ENCODE measurements at regions not wholly inside any gene's neighbourhood (a gene's known extent, or its start where the extent isn't known, plus 50 kb on each side); places are given as distances from the start of the nearest gene placed in this dataset.
A peak's percentile ranks its signal among the peaks of the same experiment; 100 is the strongest.

GRCh38 chr12:75844049-75844770 lies 187.4 kb downstream of the PHLDA1 start:
- intact Hi-C loops (cut with DNase I): no loop called here

GRCh38 chr12:75842090-75842489 lies 189.5 kb downstream of the PHLDA1 start:
- Histone ChIP-seq H3K9me3 (ENCODE audit: control insufficient read depth in 2 of 3, insufficient read depth in 1 of 3, low read length in 3 of 3) (no peaks in the 10 kb centered on the region), H3K27me3 (ENCODE audit: control insufficient read depth, insufficient read depth, low read length) (no peaks in the 10 kb centered on the region), H3K9ac (ENCODE audit: low read length in 3 of 3) (no peak overlapping the region), H3K27ac (ENCODE audit: low read depth in 2 of 2, low read length in 2 of 2) (no peak overlapping the region), H3K36me3 (ENCODE audit: control insufficient read depth in 2 of 3, insufficient read depth in 3 of 3, low read length in 3 of 3) (no peaks in the 10 kb centered on the region), H3K4me1 (ENCODE audit: control insufficient read depth in 2 of 3, insufficient read depth in 2 of 3, low read depth in 1 of 3, low read length in 3 of 3) (no peaks in the 10 kb centered on the region), H3K4me3 (ENCODE audit: low read length in 3 of 3) (no peak overlapping the region)
- intact Hi-C loops (cut with DNase I): no loop called here
- peak in 1 of 5 donors; percentile 8 for DNase-seq
- TF ChIP-seq CTCF (IDR thresholded peaks at IDR 0.05; ENCODE audit: borderline replicate concordance, extremely low read depth, insufficient read depth): no peak
- no peak for FAIRE-seq

More at GRCh38 chr12:75844049-75844770, 187.4 kb downstream of the PHLDA1 start:
- peaks cover 0 to 3% (median 0%) of the 10 kb centered on the region in 3 donors for H3K4me1 ChIP-seq (ENCODE audit: control insufficient read depth in 2 of 3, insufficient read depth in 2 of 3, low read depth in 1 of 3, low read length in 3 of 3)
- DNase-seq: no peak
- no peak for TF ChIP-seq CTCF (IDR thresholded peaks at IDR 0.05; ENCODE audit: borderline replicate concordance, extremely low read depth, insufficient read depth)
- no peaks in the 10 kb centered on the region for H3K9me3 ChIP-seq (ENCODE audit: control insufficient read depth in 2 of 3, insufficient read depth in 1 of 3, low read length in 3 of 3)
- H3K9ac ChIP-seq (ENCODE audit: low read length in 3 of 3): no peak overlapping the region
- H3K27ac ChIP-seq (ENCODE audit: low read depth in 2 of 2, low read length in 2 of 2): no peak overlapping the region
- H3K36me3 ChIP-seq (ENCODE audit: control insufficient read depth in 2 of 3, insufficient read depth in 3 of 3, low read length in 3 of 3): no peaks in the 10 kb centered on the region
- H3K27me3 ChIP-seq (ENCODE audit: control insufficient read depth, insufficient read depth, low read length): no peaks in the 10 kb centered on the region
- H3K4me3 ChIP-seq (ENCODE audit: low read length in 3 of 3): no peak overlapping the region
- FAIRE-seq: no peak

- no peak for TF ChIP-seq CTCF (IDR thresholded peaks at IDR 0.05; ENCODE audit: borderline replicate concordance, extremely low read depth, insufficient read depth)
- Histone ChIP-seq H3K9me3 (ENCODE audit: control insufficient read depth in 2 of 3, insufficient read depth in 1 of 3, low read length in 3 of 3) (no peaks in the 10 kb centered on the region), H3K27ac (ENCODE audit: low read depth in 2 of 2, low read length in 2 of 2) (no peak overlapping the region), H3K36me3 (ENCODE audit: control insufficient read depth in 2 of 3, insufficient read depth in 3 of 3, low read length in 3 of 3) (no peaks in the 10 kb centered on the region), H3K9ac (ENCODE audit: low read length in 3 of 3) (no peak overlapping the region), H3K4me3 (ENCODE audit: low read length in 3 of 3) (no peak overlapping the region), H3K4me1 (ENCODE audit: control insufficient read depth in 2 of 3, insufficient read depth in 2 of 3, low read depth in 1 of 3, low read length in 3 of 3) (no peaks in the 10 kb centered on the region), H3K27me3 (ENCODE audit: control insufficient read depth, insufficient read depth, low read length) (no peaks in the 10 kb centered on the region)
- intact Hi-C loops (cut with DNase I): no loop called here
- FAIRE-seq: no peak
- DNase-seq: no peak
These were observed 190.6 kb downstream of the PHLDA1 start for GRCh38 chr12:75840994-75841355.

GRCh38 chr12:75838309-75838708 lies 193.3 kb downstream of the PHLDA1 start:
- TF ChIP-seq CTCF (IDR thresholded peaks at IDR 0.05; ENCODE audit: borderline replicate concordance, extremely low read depth, insufficient read depth): no peak
- no peaks in the 10 kb centered on the region for H3K4me1 ChIP-seq (ENCODE audit: control insufficient read depth in 2 of 3, insufficient read depth in 2 of 3, low read depth in 1 of 3, low read length in 3 of 3)
- no peak overlapping the region for H3K9ac ChIP-seq (ENCODE audit: low read length in 3 of 3)
- H3K9me3 ChIP-seq (ENCODE audit: control insufficient read depth in 2 of 3, insufficient read depth in 1 of 3, low read length in 3 of 3): no peaks in the 10 kb centered on the region
- no peaks in the 10 kb centered on the region for H3K36me3 ChIP-seq (ENCODE audit: control insufficient read depth in 2 of 3, insufficient read depth in 3 of 3, low read length in 3 of 3)
- H3K27ac ChIP-seq (ENCODE audit: low read depth in 2 of 2, low read length in 2 of 2): no peak overlapping the region
- FAIRE-seq: no peak
- DNase-seq: no peak
- H3K4me3 ChIP-seq (ENCODE audit: low read length in 3 of 3): no peak overlapping the region
- intact Hi-C loops (cut with DNase I): no loop called here
- H3K27me3 ChIP-seq (ENCODE audit: control insufficient read depth, insufficient read depth, low read length): no peaks in the 10 kb centered on the region

Data from kidney (tissue), 13 donors.